Activated naive CD8-positive, alpha-beta T cell treated with anti-CD3 and anti-CD28 coated beads, Interleukin-2, amount 50 U/mL, for 24 hours (primary cell): ENCODE measurements at regions not wholly inside any gene's neighbourhood (a gene's known extent, or its start where the extent isn't known, plus 50 kb on each side); places are given as distances from the start of the nearest gene placed in this dataset.

Experiments used
- ATAC-seq: fragments of 150-1000 bp; cut with Tn5 transposase; one replicate; pipeline ENCODE4 v1.10.0; 2021
- DNase-seq: peaks from one replicate; pipeline ENCODE4 v3.0.0; 2021
- H3K27ac Mint-ChIP-seq: one replicate; pipeline ENCODE4 v1.8.0; 2021; ENCODE audit warnings: mild to moderate bottlenecking, mixed read lengths
- H3K27me3 Mint-ChIP-seq: one replicate; pipeline ENCODE4 v1.8.0; 2021; ENCODE audit warnings: mixed read lengths
- H3K36me3 Mint-ChIP-seq: one replicate; pipeline ENCODE4 v1.8.0; 2021; ENCODE audit warnings: low read depth, mixed read lengths
- H3K4me1 Mint-ChIP-seq: one replicate; pipeline ENCODE4 v1.8.0; 2021; ENCODE audit warnings: mixed read lengths
- H3K4me3 Mint-ChIP-seq: one replicate; pipeline ENCODE4 v1.8.0; 2021; ENCODE audit warnings: mild to moderate bottlenecking, moderate library complexity, mixed read lengths
- H3K9me3 Mint-ChIP-seq: one replicate; pipeline ENCODE4 v1.8.0; 2021; ENCODE audit warnings: mixed read lengths

- H3K4me3 Mint-ChIP-seq = no peak overlapping the region
- H3K27me3 Mint-ChIP-seq = no peaks in the 10 kb centered on the region
- H3K4me1 Mint-ChIP-seq = no peaks in the 10 kb centered on the region
- H3K9me3 Mint-ChIP-seq = no peaks in the 10 kb centered on the region
- DNase-seq (no peak), ATAC-seq (no peak)
- H3K27ac Mint-ChIP-seq = no peak overlapping the region
- no peaks in the 10 kb centered on the region for H3K36me3 Mint-ChIP-seq
Observed at GRCh38 chr11:95520369-95521132, 269.0 kb downstream of the FAM76B start.

- no peaks in the 10 kb centered on the region for H3K36me3 Mint-ChIP-seq
- no peak overlapping the region for H3K4me3 Mint-ChIP-seq
- no peak overlapping the region for H3K27ac Mint-ChIP-seq
- DNase-seq (no peak), ATAC-seq (no peak)
- H3K4me1 Mint-ChIP-seq = no peaks in the 10 kb centered on the region
- no peaks in the 10 kb centered on the region for H3K27me3 Mint-ChIP-seq
- no peaks in the 10 kb centered on the region for H3K9me3 Mint-ChIP-seq
Observed at GRCh38 chr11:95519912-95520311, 269.7 kb downstream of the FAM76B start.

GRCh38 chr11:95517453-95517852, 272.1 kb downstream of the FAM76B start:
- no peaks in the 10 kb centered on the region for H3K36me3 Mint-ChIP-seq

GRCh38 chr11:95516786-95517185, 272.8 kb downstream of the FAM76B start:
- ATAC-seq (no peak), DNase-seq (no peak)
- no peak overlapping the region for H3K4me3 Mint-ChIP-seq
- H3K27ac Mint-ChIP-seq = no peak overlapping the region
- no peaks in the 10 kb centered on the region for H3K4me1 Mint-ChIP-seq
- no peaks in the 10 kb centered on the region for H3K27me3 Mint-ChIP-seq
- H3K9me3 Mint-ChIP-seq = no peaks in the 10 kb centered on the region
- no peaks in the 10 kb centered on the region for H3K36me3 Mint-ChIP-seq

More at GRCh38 chr11:95517453-95517852, 272.1 kb downstream of the FAM76B start:
- no peaks in the 10 kb centered on the region for H3K27me3 Mint-ChIP-seq
- no peak for DNase-seq
- no peak overlapping the region for H3K27ac Mint-ChIP-seq
- H3K4me1 Mint-ChIP-seq = no peaks in the 10 kb centered on the region
- no peak for ATAC-seq
- H3K9me3 Mint-ChIP-seq = no peaks in the 10 kb centered on the region
- H3K4me3 Mint-ChIP-seq = no peak overlapping the region

GRCh38 chr11:95516175-95516574, 273.4 kb downstream of the FAM76B start:
- ATAC-seq (no peak), DNase-seq (no peak)
- Mint-ChIP-seq H3K27me3 (no peaks in the 10 kb centered on the region), H3K4me3 (no peak overlapping the region), H3K9me3 (no peaks in the 10 kb centered on the region), H3K4me1 (no peaks in the 10 kb centered on the region), H3K36me3 (no peaks in the 10 kb centered on the region), H3K27ac (no peak overlapping the region)

- no peaks in the 10 kb centered on the region for H3K4me1 Mint-ChIP-seq
- no peak for ATAC-seq
- H3K4me3 Mint-ChIP-seq = no peak overlapping the region
- no peak overlapping the region for H3K27ac Mint-ChIP-seq
- no peaks in the 10 kb centered on the region for H3K27me3 Mint-ChIP-seq
- H3K9me3 Mint-ChIP-seq = no peaks in the 10 kb centered on the region
- no peaks in the 10 kb centered on the region for H3K36me3 Mint-ChIP-seq
- no peak for DNase-seq
Observed at GRCh38 chr11:95515371-95515770, 274.2 kb downstream of the FAM76B start.

GRCh38 chr11:95514416-95515110, 275.0 kb downstream of the FAM76B start:
- H3K4me3 Mint-ChIP-seq = no peak overlapping the region
- no peaks in the 10 kb centered on the region for H3K27me3 Mint-ChIP-seq
- no peak for ATAC-seq
- H3K27ac Mint-ChIP-seq = no peak overlapping the region
- no peaks in the 10 kb centered on the region for H3K36me3 Mint-ChIP-seq
- no peak for DNase-seq
- no peaks in the 10 kb centered on the region for H3K4me1 Mint-ChIP-seq
- H3K9me3 Mint-ChIP-seq = no peaks in the 10 kb centered on the region

GRCh38 chr11:95512682-95513081, 276.9 kb downstream of the FAM76B start:
- no peak for ATAC-seq
- Mint-ChIP-seq H3K4me3 (no peak overlapping the region), H3K36me3 (no peaks in the 10 kb centered on the region), H3K9me3 (no peaks in the 10 kb centered on the region), H3K4me1 (no peaks in the 10 kb centered on the region), H3K27ac (no peak overlapping the region), H3K27me3 (no peaks in the 10 kb centered on the region)
- DNase-seq = no peak

GRCh38 chr11:95512177-95512576, 277.4 kb downstream of the FAM76B start:
- H3K27ac Mint-ChIP-seq = no peak overlapping the region
- no peaks in the 10 kb centered on the region for H3K27me3 Mint-ChIP-seq
- no peaks in the 10 kb centered on the region for H3K9me3 Mint-ChIP-seq
- no peaks in the 10 kb centered on the region for H3K36me3 Mint-ChIP-seq
- no peak overlapping the region for H3K4me3 Mint-ChIP-seq
- ATAC-seq (no peak), DNase-seq (no peak)
- H3K4me1 Mint-ChIP-seq = no peaks in the 10 kb centered on the region

GRCh38 chr11:95508219-95508890, 277.4 kb upstream of the SESN3 start:
- Mint-ChIP-seq H3K27ac (no peak overlapping the region), H3K27me3 (no peaks in the 10 kb centered on the region), H3K9me3 (no peaks in the 10 kb centered on the region), H3K4me3 (no peak overlapping the region), H3K36me3 (no peaks in the 10 kb centered on the region), H3K4me1 (peaks cover 9% of the 10 kb centered on the region)
- DNase-seq (no peak), ATAC-seq (no peak)

GRCh38 chr11:95507794-95508193, 276.8 kb upstream of the SESN3 start:
- H3K36me3 Mint-ChIP-seq = no peaks in the 10 kb centered on the region
- H3K9me3 Mint-ChIP-seq = no peaks in the 10 kb centered on the region
- H3K27ac Mint-ChIP-seq = no peak overlapping the region
- H3K27me3 Mint-ChIP-seq = no peaks in the 10 kb centered on the region
- peaks cover 9% of the 10 kb centered on the region for H3K4me1 Mint-ChIP-seq
- no peak for DNase-seq
- ATAC-seq = no peak
- H3K4me3 Mint-ChIP-seq = no peak overlapping the region

GRCh38 chr11:95506777-95507176, 275.8 kb upstream of the SESN3 start:
- Mint-ChIP-seq H3K36me3 (no peaks in the 10 kb centered on the region), H3K9me3 (no peaks in the 10 kb centered on the region), H3K4me1 (peaks cover 9% of the 10 kb centered on the region), H3K4me3 (no peak overlapping the region), H3K27ac (no peak overlapping the region), H3K27me3 (no peaks in the 10 kb centered on the region)
- DNase-seq (no peak), ATAC-seq (no peak)

GRCh38 chr11:95505927-95506426, 275.0 kb upstream of the SESN3 start:
- Mint-ChIP-seq H3K4me3 (no peak overlapping the region), H3K36me3 (no peaks in the 10 kb centered on the region), H3K9me3 (no peaks in the 10 kb centered on the region), H3K27me3 (no peaks in the 10 kb centered on the region), H3K4me1 (peaks cover 9% of the 10 kb centered on the region), H3K27ac (no peak overlapping the region)
- ATAC-seq (no peak), DNase-seq (no peak)

- DNase-seq (no peak), ATAC-seq (no peak)
- Mint-ChIP-seq H3K9me3 (no peaks in the 10 kb centered on the region), H3K27ac (no peak overlapping the region), H3K36me3 (no peaks in the 10 kb centered on the region), H3K4me3 (no peak overlapping the region), H3K4me1 (peaks cover 9% of the 10 kb centered on the region), H3K27me3 (no peaks in the 10 kb centered on the region)
Observed at GRCh38 chr11:95503047-95503446, 272.0 kb upstream of the SESN3 start.

- Mint-ChIP-seq H3K27me3 (no peaks in the 10 kb centered on the region), H3K9me3 (no peaks in the 10 kb centered on the region), H3K36me3 (no peaks in the 10 kb centered on the region), H3K27ac (no peak overlapping the region), H3K4me1 (peaks cover 9% of the 10 kb centered on the region), H3K4me3 (no peak overlapping the region)
- ATAC-seq = no peak
- DNase-seq = no peak
Observed at GRCh38 chr11:95502522-95502921, 271.5 kb upstream of the SESN3 start.
